C4-2B (cell line): ENCODE measurements at regions not wholly inside any gene's neighbourhood (a gene's known extent, or its start where the extent isn't known, plus 50 kb on each side); places are given as distances from the start of the nearest gene placed in this dataset.

Experiments used
- H3K27ac ChIP-seq: fragments of 450-650 bp; 2 replicates; pipeline ENCODE4 v1.5.1; 2017
- CTCF ChIP-seq: fragments of 450-650 bp; conservative IDR thresholded peaks from 2 replicates; pipeline ENCODE4 v1.5.1; 2017; ENCODE audit warnings: mild to moderate bottlenecking
- ZFX ChIP-seq: fragments of 450-650 bp; IDR thresholded peaks from 2 replicates; pipeline ENCODE4 v1.6.1; 2017

DNA sequence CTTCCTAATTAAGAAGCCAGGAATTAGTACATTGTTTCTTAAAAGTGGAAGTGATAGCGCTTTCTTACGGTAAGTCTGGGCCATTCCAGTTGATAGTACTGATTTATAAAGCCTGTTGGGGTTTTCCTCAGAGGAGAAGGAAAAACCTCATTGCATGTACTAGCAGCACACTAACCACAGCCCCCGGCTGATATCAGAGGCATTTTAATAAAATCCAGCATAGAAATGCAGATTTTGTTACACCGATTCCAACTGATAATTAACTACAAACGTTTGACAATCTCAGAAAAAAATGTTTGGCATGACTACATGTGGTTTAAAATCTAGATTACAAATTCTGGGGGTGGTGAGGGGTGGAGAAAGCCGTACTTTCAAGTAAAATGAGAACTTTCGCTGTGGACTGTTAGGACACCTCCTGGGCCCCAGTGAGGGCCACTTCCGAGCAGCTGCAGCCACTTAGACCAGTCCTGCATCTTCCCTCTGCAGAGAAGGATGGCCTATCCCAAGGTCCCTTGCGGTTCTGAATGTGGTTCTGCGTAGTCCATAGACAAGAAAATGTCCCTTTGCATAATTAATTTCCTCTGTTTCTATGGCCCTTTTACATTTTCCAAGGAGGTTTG lies 374.4 kb downstream of the NUAK1 start:
- no peak for TF ChIP-seq ZFX
- no peak for TF ChIP-seq CTCF
- H3K27ac ChIP-seq: no peak overlapping the region

DNA sequence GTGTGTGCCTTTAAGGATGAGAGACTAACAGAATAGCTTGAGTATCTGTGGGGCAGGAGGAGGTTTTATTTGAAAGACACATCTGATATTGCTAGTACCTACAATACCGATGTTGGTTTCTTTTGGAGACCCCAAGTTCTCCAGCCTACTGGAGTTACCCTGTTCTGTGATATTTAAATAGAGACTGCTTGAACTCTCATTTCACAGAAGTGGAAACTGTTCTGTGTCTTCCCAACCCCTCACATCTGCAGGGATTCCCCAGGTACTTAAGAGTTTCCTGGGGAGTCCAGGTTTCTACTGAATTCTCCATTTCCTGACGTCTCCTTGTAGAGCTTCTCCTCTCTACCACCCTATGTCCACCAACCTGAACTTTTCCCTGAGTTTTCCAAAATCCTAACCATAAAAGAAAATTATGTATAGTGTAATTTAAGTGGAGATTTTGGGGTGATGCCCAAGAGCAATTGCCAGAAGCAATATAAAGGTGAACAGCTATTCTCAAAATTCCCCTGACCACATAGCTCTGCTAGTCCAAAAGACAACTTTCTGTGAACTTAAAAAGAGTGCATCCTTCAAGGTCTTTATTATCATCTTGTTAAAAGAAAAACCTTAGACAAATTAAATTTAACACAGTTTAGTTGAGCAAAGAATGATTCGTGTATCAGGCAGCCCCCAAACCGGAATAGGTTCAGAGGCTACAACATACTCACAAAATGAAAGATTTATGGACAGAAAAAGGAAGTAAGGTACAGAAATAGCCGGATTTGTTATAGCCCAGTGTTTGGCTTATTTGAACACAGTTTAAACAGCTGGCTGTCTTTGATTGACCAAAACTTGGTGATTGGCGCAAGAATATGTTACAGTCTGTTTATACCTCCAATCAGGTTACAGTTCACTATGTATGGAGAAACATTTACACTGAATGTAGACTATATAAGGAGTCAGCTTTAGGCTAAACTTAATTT lies 373.4 kb downstream of the NUAK1 start:
- no peak for TF ChIP-seq CTCF
- TF ChIP-seq ZFX: no peak
- no peak overlapping the region for H3K27ac ChIP-seq

DNA sequence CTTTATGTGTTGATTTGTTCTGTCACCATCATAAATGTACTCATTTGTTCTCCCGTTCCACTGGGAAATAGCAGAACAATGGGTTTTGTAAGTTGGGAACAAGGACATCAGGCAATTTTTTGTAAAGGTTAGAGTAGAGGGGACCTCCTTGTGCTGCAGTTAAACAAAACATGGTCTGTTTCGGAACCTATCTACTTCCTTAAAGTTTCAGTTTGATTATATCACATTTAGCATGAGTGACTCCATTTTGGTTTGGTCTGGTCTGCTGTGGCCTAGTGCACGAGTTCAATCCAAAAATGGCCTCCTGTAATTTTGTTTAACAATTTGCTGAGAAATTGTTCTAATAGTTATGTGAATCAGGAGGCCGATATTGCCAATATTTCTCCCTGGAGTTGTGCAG lies 372.7 kb downstream of the NUAK1 start:
- TF ChIP-seq ZFX (no peak), CTCF (no peak)
- H3K27ac ChIP-seq: no peak overlapping the region

DNA sequence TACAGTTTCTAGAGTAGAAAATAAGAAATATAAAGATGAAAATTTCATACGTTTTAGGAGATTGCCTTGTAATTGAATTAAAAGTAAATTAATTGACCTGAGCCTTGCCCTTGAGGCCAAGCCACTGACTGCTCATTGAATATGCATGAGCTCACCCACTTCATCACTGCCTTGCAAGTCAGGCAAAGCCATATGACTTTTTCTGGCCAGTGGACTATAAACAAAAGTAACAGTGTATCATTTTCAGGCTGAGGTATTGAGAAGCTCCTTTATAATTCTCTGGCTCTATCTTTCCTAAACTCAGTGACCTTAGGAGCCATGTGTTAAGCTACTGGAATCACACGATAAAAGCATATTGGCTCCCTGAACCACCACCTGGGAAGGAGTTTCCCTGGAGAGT lies 369.3 kb downstream of the NUAK1 start:
- TF ChIP-seq ZFX: no peak
- no peak for TF ChIP-seq CTCF
- no peak overlapping the region for H3K27ac ChIP-seq

GRCh38 chr12:105773471-105773870 lies 365.3 kb downstream of the NUAK1 start:
- H3K27ac ChIP-seq: no peak overlapping the region
- no peak for TF ChIP-seq CTCF
- TF ChIP-seq ZFX: no peak

- no peak overlapping the region for H3K27ac ChIP-seq
- no peak for TF ChIP-seq CTCF
- no peak for TF ChIP-seq ZFX
Measured at GRCh38 chr12:105774037-105774436, 364.7 kb downstream of the NUAK1 start.

- TF ChIP-seq ZFX: no peak
- TF ChIP-seq CTCF: no peak
- no peak overlapping the region for H3K27ac ChIP-seq
Measured at GRCh38 chr12:105775343-105775742, 363.4 kb downstream of the NUAK1 start.
